Nephron (organoid): ENCODE measurements at regions not wholly inside any gene's neighbourhood (a gene's known extent, or its start where the extent isn't known, plus 50 kb on each side); places are given as distances from the start of the nearest gene placed in this dataset.

Experiments
- H3K27ac Mint-ChIP-seq, 3 experiments: 2 replicates each; pipeline ENCODE4 v1.8.0; 2020; ENCODE audit warnings: mixed read lengths in 3 of 3, mild to moderate bottlenecking in 2 of 3, moderate library complexity in 1 of 3
- H3K27me3 Mint-ChIP-seq: 2 replicates; pipeline ENCODE4 v1.8.0; 2021; ENCODE audit warnings: low read depth, mild to moderate bottlenecking, moderate library complexity, mixed read lengths
- H3K36me3 Mint-ChIP-seq: 2 replicates; pipeline ENCODE4 v1.8.0; 2020; ENCODE audit warnings: low read depth, mixed read lengths
- H3K4me1 Mint-ChIP-seq: 2 replicates; pipeline ENCODE4 v1.8.0; 2020; ENCODE audit warnings: mixed read lengths
- H3K4me3 Mint-ChIP-seq, 3 experiments: 2 replicates each; pipeline ENCODE4 v1.8.0; 2020; ENCODE audit warnings: mild to moderate bottlenecking in 3 of 3, mixed read lengths in 3 of 3, moderate library complexity in 2 of 3
- H3K9me3 Mint-ChIP-seq: 2 replicates; pipeline ENCODE4 v1.8.0; 2020; ENCODE audit warnings: mixed read lengths
- TF ChIP-seq, protein P1 (sequence below), 3 experiments: fragments of 200-600 bp; sonication (generic); IDR thresholded peaks; one replicate each; pipeline ENCODE4 v1.5.0; 2021; ENCODE audit warnings: antibody characterized with exemption in 3 of 3; ENCODE audit not compliant: unreplicated experiment in 3 of 3

DNA sequence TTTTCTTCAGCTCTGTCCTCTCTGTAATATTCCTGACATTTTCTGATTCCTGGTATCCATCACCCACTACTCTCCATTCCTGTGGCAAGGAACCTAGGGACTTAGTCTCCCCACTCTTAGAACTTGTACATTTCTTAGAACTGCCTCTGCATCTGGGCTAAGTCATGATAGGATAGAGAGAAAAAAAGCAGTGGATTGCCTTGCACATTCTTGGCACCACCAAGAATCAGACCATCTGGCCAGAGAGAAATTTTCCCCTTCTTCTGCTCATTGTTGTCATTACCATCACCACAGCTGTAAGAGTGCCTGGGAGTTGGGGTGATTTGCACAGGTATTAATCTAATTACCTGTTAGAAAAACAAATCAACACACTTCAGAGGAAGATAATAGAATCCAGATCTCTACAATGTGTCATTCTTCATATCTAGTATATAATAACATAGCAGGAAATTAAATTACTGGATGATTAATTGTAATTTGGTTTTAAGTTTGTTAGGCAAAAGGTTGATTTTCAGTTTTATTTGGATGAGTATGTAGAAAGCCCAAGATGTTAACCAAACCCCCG lies 264.8 kb upstream of the ZPLD1 start:
- no peaks in the 10 kb centered on the region for H3K4me1 Mint-ChIP-seq

DNA sequence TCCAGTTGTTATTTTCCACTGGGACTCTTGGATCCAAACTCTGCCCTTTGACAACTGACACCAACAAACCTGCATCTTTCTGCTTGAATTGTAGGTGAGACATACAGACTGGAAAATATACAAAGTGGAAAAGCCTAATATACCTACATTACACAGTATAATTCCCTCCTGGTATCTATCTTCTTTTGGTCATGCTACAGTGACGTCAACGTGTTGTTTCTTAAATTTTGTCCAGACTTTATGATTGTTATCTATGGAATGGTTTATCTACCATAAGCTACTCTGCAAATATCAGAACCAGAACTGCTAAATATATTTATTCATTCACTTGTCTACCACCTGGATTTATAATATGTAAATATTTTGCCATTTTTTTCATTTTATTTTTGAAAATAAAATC lies 264.3 kb upstream of the ZPLD1 start:
- Mint-ChIP-seq H3K4me1 (no peaks in the 10 kb centered on the region), H3K9me3 (peaks cover 2% of the 10 kb centered on the region), H3K27ac (no peak overlapping the region), H3K36me3 (no peaks in the 10 kb centered on the region), H3K27me3 (no peaks in the 10 kb centered on the region), H3K4me3 (no peak overlapping the region)
- TF ChIP-seq, protein P1, sequence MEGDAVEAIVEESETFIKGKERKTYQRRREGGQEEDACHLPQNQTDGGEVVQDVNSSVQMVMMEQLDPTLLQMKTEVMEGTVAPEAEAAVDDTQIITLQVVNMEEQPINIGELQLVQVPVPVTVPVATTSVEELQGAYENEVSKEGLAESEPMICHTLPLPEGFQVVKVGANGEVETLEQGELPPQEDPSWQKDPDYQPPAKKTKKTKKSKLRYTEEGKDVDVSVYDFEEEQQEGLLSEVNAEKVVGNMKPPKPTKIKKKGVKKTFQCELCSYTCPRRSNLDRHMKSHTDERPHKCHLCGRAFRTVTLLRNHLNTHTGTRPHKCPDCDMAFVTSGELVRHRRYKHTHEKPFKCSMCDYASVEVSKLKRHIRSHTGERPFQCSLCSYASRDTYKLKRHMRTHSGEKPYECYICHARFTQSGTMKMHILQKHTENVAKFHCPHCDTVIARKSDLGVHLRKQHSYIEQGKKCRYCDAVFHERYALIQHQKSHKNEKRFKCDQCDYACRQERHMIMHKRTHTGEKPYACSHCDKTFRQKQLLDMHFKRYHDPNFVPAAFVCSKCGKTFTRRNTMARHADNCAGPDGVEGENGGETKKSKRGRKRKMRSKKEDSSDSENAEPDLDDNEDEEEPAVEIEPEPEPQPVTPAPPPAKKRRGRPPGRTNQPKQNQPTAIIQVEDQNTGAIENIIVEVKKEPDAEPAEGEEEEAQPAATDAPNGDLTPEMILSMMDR (IDR thresholded peaks at IDR 0.05; ENCODE audit: unreplicated experiment in 3 of 3): no peak

More for the DNA sequence above, 264.8 kb upstream of the ZPLD1 start:
- no peak overlapping the region for H3K4me3 Mint-ChIP-seq
- TF ChIP-seq, protein P1 (IDR thresholded peaks at IDR 0.05; ENCODE audit: unreplicated experiment in 3 of 3): no peak
- no peak overlapping the region for H3K27ac Mint-ChIP-seq
- no peaks in the 10 kb centered on the region for H3K36me3 Mint-ChIP-seq
- H3K9me3 Mint-ChIP-seq: peaks cover 2% of the 10 kb centered on the region
- H3K27me3 Mint-ChIP-seq: no peaks in the 10 kb centered on the region

DNA sequence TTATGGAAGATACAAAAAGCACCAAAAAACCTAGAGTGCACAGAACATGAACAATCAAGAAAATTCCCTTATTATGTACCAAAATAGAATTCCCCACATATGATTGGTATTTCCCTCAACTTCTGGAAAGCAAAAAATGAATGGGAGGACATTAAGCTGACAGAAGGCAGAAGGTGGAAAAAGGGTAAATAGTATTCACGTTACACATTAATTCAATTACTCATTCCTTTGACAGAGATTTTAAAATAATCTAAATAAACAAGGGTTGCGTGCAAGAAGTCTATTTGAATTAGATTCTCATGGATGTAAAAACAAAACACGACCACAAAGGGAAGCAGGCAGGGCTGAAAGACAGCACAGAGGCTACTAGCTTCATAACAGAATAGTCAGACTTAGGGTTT lies 260.5 kb upstream of the ZPLD1 start:
- TF ChIP-seq, protein P1 (IDR thresholded peaks at IDR 0.05; ENCODE audit: unreplicated experiment in 3 of 3): no peak
- H3K36me3 Mint-ChIP-seq: no peaks in the 10 kb centered on the region
- H3K4me3 Mint-ChIP-seq: no peak overlapping the region
- no peaks in the 10 kb centered on the region for H3K4me1 Mint-ChIP-seq
- H3K9me3 Mint-ChIP-seq: no peaks in the 10 kb centered on the region
- H3K27me3 Mint-ChIP-seq: no peaks in the 10 kb centered on the region
- peak overlapping the region in 2 of 3 experiments; percentile 17 to 33 for H3K27ac Mint-ChIP-seq

DNA sequence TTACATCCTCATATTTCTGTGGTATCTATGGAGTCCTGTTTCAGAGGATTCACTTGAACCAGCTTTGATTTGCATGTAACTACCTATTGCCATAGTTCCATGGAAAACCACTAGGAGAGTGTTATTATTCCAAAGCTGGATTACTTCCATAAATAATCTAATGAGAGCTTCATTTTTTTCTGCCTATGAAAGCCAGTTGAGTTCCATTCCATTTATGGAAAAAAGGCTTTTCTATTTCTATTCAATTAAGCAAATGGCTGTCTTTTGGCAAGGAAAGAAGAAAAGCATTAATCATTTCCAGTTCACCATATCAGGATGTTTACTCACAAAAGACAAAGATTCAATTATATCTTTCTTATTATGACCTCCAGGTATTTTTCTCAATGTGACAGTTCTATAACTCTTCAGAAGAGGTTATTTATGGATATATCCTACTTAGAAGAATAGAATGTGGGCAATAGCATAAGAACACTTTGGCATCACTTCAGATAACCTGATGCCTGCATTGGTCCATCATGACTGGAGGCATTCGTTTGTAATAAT lies 259.9 kb upstream of the ZPLD1 start:
- Mint-ChIP-seq H3K27me3 (no peaks in the 10 kb centered on the region), H3K4me1 (no peaks in the 10 kb centered on the region), H3K4me3 (no peak overlapping the region), H3K36me3 (no peaks in the 10 kb centered on the region), H3K27ac (peak overlapping the region in 2 of 3 experiments; percentile 17 to 33), H3K9me3 (no peaks in the 10 kb centered on the region)
- TF ChIP-seq, protein P1 (IDR thresholded peaks at IDR 0.05; ENCODE audit: unreplicated experiment in 3 of 3): no peak

DNA sequence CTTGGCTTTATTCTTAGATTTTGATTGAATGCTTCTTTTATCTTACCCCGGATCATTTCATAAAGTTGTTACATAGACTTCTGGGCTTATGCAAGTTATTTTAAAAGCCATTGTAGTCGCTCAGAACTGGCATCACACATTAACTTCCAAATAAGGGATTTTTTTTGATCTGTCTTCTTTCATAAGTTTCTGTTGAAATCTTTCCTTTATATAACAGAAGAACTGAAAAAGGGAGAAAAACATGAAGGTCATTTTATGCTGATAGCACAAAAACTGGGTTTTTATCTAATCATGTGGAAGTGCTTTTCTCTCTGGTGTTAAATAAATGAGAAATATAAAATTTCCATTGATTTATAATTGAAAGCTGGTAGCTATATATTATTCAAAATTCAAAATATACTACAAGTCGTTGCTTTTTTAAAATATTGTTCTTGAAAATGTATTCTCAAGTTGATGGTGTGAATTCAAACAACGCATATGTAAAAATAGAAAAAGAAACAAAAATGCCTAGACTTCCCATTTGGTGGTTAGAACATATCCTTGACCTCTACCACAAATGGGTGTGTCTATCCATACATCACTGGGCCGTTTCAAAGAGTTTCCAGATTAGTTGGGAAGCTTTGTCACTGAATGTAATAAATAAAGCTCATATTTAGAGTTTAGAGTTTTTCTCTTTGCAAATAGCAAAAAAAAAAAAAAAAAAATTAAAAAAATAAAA lies 258.3 kb upstream of the ZPLD1 start:
- Mint-ChIP-seq H3K4me1 (no peaks in the 10 kb centered on the region), H3K27ac (no peak overlapping the region), H3K36me3 (no peaks in the 10 kb centered on the region), H3K27me3 (no peaks in the 10 kb centered on the region), H3K9me3 (no peaks in the 10 kb centered on the region), H3K4me3 (no peak overlapping the region)
- TF ChIP-seq, protein P1 (IDR thresholded peaks at IDR 0.05; ENCODE audit: unreplicated experiment in 3 of 3): no peak
